Pancreas (tissue), 10 donors: ENCODE measurements at regions not wholly inside any gene's neighbourhood (a gene's known extent, or its start where the extent isn't known, plus 50 kb on each side); places are given as distances from the start of the nearest gene placed in this dataset.

Experiments
- ATAC-seq, 4 donors: fragments of 200-7000 bp; cut with Tn5 transposase; one replicate each; pipeline versions ENCODE4 v1.8.0 to v1.9.1; 2020; ENCODE audit warnings: mild to moderate bottlenecking in 4 of 4, moderate library complexity in 4 of 4
- DNase-seq, 6 donors: peaks; one replicate each; pipeline ENCODE4 v3.0.0-alpha.2; 2020
- FAIRE-seq: peaks from 2 replicates; lab custom pipeline; 2012; peaks lifted over from hg19 to GRCh38; lab: Jason Lieb, UNC
- H3K27ac ChIP-seq, 4 donors: fragments of 200-600 bp; sonication (generic); 1 replicate in 3 of 4; 2 replicates in 1 of 4; pipeline versions ENCODE4 v1.5.0 to v1.8.0; 2020
- H3K27me3 ChIP-seq, 4 donors: fragments of 200-600 bp; one replicate each; pipeline ENCODE4 v1.8.0; 2021
- H3K36me3 ChIP-seq, 3 donors: fragments of 200-600 bp; sonication (generic) in 1 of 3; one replicate each; pipeline versions ENCODE4 v1.5.0 to v1.8.0; 2020 to 2021
- H3K4me1 ChIP-seq, 3 donors: fragments of 200-600 bp; one replicate each; pipeline ENCODE4 v1.8.0; 2021
- H3K4me3 ChIP-seq, 4 donors: fragments of 200-600 bp; sonication (generic) in 2 of 4; one replicate each; pipeline versions ENCODE4 v1.5.0 to v1.8.0; 2020 to 2021
- H3K9me3 ChIP-seq, 4 donors: fragments of 200-600 bp; one replicate each; pipeline ENCODE4 v1.8.0; 2021
- CTCF ChIP-seq, 4 donors: fragments of 200-600 bp; sonication (generic) in 3 of 4; IDR thresholded peaks; one replicate each; pipeline versions ENCODE4 v1.5.0 to v1.8.0; 2021; ENCODE audit warnings: antibody characterized with exemption in 4 of 4
- WGBS, 2 donors: extraction: QIAGEN DNeasy Blood & Tissue Kit; methylation state at CpG; one replicate each; pipeline ENCODE4 v1.1.7; 2013; 5-methylcytosine and 5-hydroxymethylcytosine counted together
- intact Hi-C, 3 donors: fragments of 100-400 bp; cut with DNase I; formaldehyde crosslinking; loops; one replicate each; pipeline versions ENCODE4 v1.11.1 to v1.14.2; 2022
- donor health status: healthy with polysubstance abuse.
- donor health status: DM: no; HTN: no; CAD: no; lungs with moderate emphysema.
- donor health status: DM: no; HTN: no; CAD: no.
- donor health status: control.
- donor health status: control.
- donor health status: Bipolar disorder and iron deficiency.
- donor health status: DM: yes; HTN: yes; CAD: no.
- donor health status: DM: no; HTN: no; CAD: no.
- donor health status: DM: no; HTN: no; CAD: no.
- donor health status: DM: yes; HTN: yes; CAD: no.

GRCh38 chr12:126163984-126164383, 1098.7 kb downstream of the AACS start:
- no peak for FAIRE-seq
- DNase-seq, result peak; percentile 65 to 89 (median 78)

DNA sequence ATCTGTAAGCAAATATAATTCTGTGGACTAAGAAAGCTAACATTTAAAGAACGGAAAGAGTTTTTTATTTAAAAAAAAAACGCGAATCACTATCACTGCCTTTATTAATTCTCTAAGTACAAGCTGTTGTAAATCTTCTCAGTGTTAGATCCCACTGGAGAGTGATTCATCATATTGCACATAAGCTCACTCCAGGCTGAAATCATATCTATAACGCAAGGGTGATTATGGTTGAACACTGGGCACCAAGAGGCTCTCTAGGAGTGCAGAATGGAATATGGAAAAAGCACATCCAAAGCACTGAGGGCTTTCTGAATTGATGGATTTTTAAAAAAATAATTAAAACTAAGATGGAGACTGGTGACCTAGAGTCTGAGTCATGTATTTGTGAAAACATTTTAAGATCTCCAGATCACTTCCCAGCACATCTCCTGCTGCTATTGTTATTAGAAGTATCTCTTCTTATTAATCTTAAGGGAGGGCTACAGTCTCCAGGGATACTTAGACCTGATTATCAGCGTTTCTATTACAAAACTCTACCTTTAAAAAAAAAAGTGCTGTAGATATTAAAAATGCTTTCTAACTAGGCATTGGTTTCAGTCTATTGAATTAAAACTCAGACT, 1106.8 kb downstream of the AACS start:
- 57 to 67% methylated on average over 5 of the region's 5 CpGs for WGBS, 2 donors
- FAIRE-seq, result no peak

More at GRCh38 chr12:126163984-126164383, 1098.7 kb downstream of the AACS start:
- H3K4me3 ChIP-seq, result no peak overlapping the region
- no peak for TF ChIP-seq CTCF (IDR thresholded peaks at IDR 0.05)
- peak; percentile 97 to 99 (median 98) for ATAC-seq
- peaks cover 0 to 4% (median 0%) of the 10 kb centered on the region in 3 donors for H3K4me1 ChIP-seq
- no peaks in the 10 kb centered on the region for H3K36me3 ChIP-seq
- H3K9me3 ChIP-seq, result no peaks in the 10 kb centered on the region
- 30 to 40% methylated on average over 8 of the region's 8 CpGs for WGBS, 2 donors
- peak overlapping the region in 1 of 4 donors; percentile 67 for H3K27ac ChIP-seq
- no peaks in the 10 kb centered on the region for H3K27me3 ChIP-seq
- intact Hi-C loops, result no loop called here

DNA sequence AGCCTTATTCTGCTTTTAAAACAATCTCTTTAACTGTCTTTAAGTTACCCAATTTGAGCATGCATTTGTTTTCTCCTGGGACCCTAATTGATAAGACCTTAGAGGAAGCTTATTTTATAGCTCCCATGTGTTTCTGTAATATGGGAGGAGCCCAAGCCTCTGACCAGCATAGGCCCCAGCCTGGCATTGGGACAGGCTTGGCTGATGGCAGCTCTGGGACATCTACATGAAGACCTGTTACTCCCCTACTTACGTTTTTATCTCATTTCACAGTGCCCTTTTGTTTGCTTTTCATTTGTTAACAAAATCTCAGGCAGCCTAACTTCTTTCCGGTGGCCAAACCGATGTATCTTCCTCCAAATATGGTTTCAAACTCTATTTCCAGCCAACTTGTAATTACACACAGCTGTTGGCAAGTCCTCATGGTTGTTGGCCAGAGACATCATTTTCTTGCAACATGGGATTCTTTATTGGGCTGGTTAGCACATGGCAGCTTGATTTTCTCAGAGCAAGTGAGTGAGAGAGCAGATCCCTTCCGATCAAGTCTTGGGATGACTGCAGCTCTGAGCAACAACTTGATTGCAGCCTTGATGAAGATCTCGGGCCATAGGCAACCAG, 1117.5 kb downstream of the AACS start:
- Histone ChIP-seq H3K27ac (no peak overlapping the region), H3K36me3 (no peaks in the 10 kb centered on the region), H3K4me3 (no peak overlapping the region), H3K9me3 (no peaks in the 10 kb centered on the region), H3K27me3 (no peaks in the 10 kb centered on the region), H3K4me1 (peaks cover 0 to 14% (median 4%) of the 10 kb centered on the region in 3 donors)
- intact Hi-C loops, result no loop called here
- 50 to 55% methylated on average over 5 of the region's 5 CpGs for WGBS, 2 donors
- FAIRE-seq (no peak), DNase-seq (peak in 1 of 6 donors; percentile 25), ATAC-seq (peak in 3 of 4 donors; percentile 6 to 54 (median 54))
- no peak for TF ChIP-seq CTCF (IDR thresholded peaks at IDR 0.05)

More for the DNA sequence above, 1106.8 kb downstream of the AACS start:
- TF ChIP-seq CTCF (IDR thresholded peaks at IDR 0.05), result no peak
- H3K27ac ChIP-seq, result no peak overlapping the region
- H3K9me3 ChIP-seq, result no peaks in the 10 kb centered on the region
- no peaks in the 10 kb centered on the region for H3K27me3 ChIP-seq
- no peaks in the 10 kb centered on the region for H3K36me3 ChIP-seq
- peak in 1 of 4 donors; percentile 49 for ATAC-seq
- H3K4me1 ChIP-seq, result no peaks in the 10 kb centered on the region
- no peak for DNase-seq
- intact Hi-C loops, result no loop called here
- H3K4me3 ChIP-seq, result no peak overlapping the region

DNA sequence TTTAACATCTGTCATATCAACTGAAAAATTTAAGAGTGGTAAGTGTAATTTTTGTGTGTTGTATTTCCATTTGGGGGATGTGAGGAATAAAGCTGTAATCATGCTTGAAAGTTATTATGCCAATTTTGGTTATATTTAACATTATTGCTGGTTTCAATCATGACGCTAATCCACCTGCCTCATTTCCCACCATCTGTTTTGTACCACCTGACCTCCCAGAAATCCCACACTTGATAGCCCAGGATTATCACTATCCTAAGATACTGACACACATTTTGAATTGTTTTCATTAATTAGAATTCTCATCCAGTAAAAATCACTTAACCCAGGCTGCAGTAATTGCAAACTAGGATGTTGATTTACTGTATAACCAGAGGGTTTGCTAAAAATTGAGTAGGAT, 1119.8 kb downstream of the AACS start:
- TF ChIP-seq CTCF (IDR thresholded peaks at IDR 0.05), result no peak
- H3K4me3 ChIP-seq, result no peak overlapping the region
- WGBS, 2 donors, result 24 to 29% methylated on average over 1 of the region's 1 CpG
- FAIRE-seq (no peak), DNase-seq (peak in 3 of 6 donors; percentile 35 to 57 (median 36)), ATAC-seq (peak; percentile 65 to 78 (median 73))
- H3K27ac ChIP-seq, result peak overlapping the region in 1 of 4 donors; percentile 41
- no peaks in the 10 kb centered on the region for H3K9me3 ChIP-seq
- H3K36me3 ChIP-seq, result no peaks in the 10 kb centered on the region
- peaks cover 0 to 14% (median 4%) of the 10 kb centered on the region in 3 donors for H3K4me1 ChIP-seq
- intact Hi-C loops, result no loop called here
- no peaks in the 10 kb centered on the region for H3K27me3 ChIP-seq

GRCh38 chr12:126189856-126190255, 1124.6 kb downstream of the AACS start:
- DNase-seq, result peak in 3 of 6 donors; percentile 27 to 33 (median 33)
- intact Hi-C loops, result no loop called here
- WGBS, 2 donors, result 71 to 74% methylated on average over 10 of the region's 10 CpGs
- FAIRE-seq, result no peak
- no peak for TF ChIP-seq CTCF (IDR thresholded peaks at IDR 0.05)
- Histone ChIP-seq H3K27me3 (no peaks in the 10 kb centered on the region), H3K4me3 (no peak overlapping the region), H3K27ac (no peak overlapping the region), H3K4me1 (peaks cover 0 to 8% (median 4%) of the 10 kb centered on the region in 3 donors), H3K9me3 (no peaks in the 10 kb centered on the region), H3K36me3 (no peaks in the 10 kb centered on the region)
- ATAC-seq, result no peak
